NT2/D1 (cell line): ENCODE measurements at regions not wholly inside any gene's neighbourhood (a gene's known extent, or its start where the extent isn't known, plus 50 kb on each side); places are given as distances from the start of the nearest gene placed in this dataset.
"Not testable (repeated sequence)": the region's sequence is repeated elsewhere in the genome, so short reads cannot be mapped to it uniquely, and the experiment has no call there.

Experiments used
- DNase-seq: peaks from one replicate; pipeline ENCODE4 v3.0.0-alpha.2; 2011; ENCODE audit warnings: low read depth, low spot score
- H3K27me3 ChIP-seq: 2 replicates; pipeline ENCODE4 v1.6.0; 2011; ENCODE audit warnings: mild to moderate bottlenecking; ENCODE audit not compliant: insufficient read length, insufficient read depth
- H3K36me3 ChIP-seq: 2 replicates; pipeline ENCODE4 v1.6.1; 2011; ENCODE audit warnings: mild to moderate bottlenecking, low read length, mixed read lengths; ENCODE audit not compliant: insufficient read depth, insufficient read length
- H3K4me1 ChIP-seq: 2 replicates; pipeline ENCODE4 v1.5.1; 2011; ENCODE audit not compliant: insufficient read depth, insufficient read length
- H3K4me3 ChIP-seq: 2 replicates; pipeline ENCODE4 v1.5.1; 2011; ENCODE audit warnings: low read depth; ENCODE audit not compliant: insufficient read length
- H3K9ac ChIP-seq: 2 replicates; pipeline ENCODE4 v1.6.0; 2011; ENCODE audit warnings: low read depth; ENCODE audit not compliant: insufficient read length
- H3K9me3 ChIP-seq: 2 replicates; pipeline ENCODE4 v1.5.1; 2011; ENCODE audit warnings: mild to moderate bottlenecking, low read length; ENCODE audit not compliant: insufficient read depth
- SUZ12 ChIP-seq: IDR thresholded peaks from 2 replicates; pipeline ENCODE4 v1.6.1; 2011; ENCODE audit not compliant: insufficient read length, insufficient read depth; ENCODE audit errors: extremely low read depth
- YY1 ChIP-seq: IDR thresholded peaks from 2 replicates; pipeline ENCODE4 v1.6.1; 2011; ENCODE audit not compliant: insufficient read length, insufficient read depth
- ZNF274 ChIP-seq: IDR thresholded peaks from 2 replicates; pipeline ENCODE4 v1.6.1; 2011; ENCODE audit warnings: mild to moderate bottlenecking, low read depth, low read length

- not testable (repeated sequence) for H3K36me3 ChIP-seq, H3K9me3 ChIP-seq, H3K4me3 ChIP-seq, H3K4me1 ChIP-seq, DNase-seq, H3K9ac ChIP-seq, H3K27me3 ChIP-seq
These were observed 169.0 kb upstream of the ZNF519 start for GRCh38 chr18:14301255-14301654.

GRCh38 chr18:14295081-14295480, 162.8 kb upstream of the ZNF519 start:
- not testable (repeated sequence) for H3K4me1 ChIP-seq, H3K27me3 ChIP-seq, H3K36me3 ChIP-seq, H3K4me3 ChIP-seq, H3K9me3 ChIP-seq, H3K9ac ChIP-seq, DNase-seq

DNA sequence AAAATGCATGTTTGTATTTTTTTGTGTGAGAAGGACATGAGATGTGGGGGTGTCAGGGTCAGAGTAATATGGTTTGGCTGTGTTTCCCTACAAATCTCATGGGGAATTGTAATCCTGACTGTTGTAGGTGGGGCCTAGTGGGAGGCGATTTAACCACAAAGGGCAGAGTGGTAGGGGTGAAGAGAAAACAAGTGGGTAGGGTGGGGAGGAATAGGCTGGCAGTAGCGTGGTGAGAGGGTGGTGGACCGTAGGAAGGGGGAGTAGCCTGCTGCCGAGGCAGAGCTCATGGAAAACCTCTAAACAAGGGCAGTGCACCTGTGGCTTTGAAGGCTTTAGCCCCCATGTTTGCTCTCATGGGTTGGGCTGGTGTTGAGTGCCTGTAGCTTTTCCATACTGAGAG, 152.8 kb upstream of the ZNF519 start:
- no peak overlapping the region for H3K4me3 ChIP-seq
- H3K27me3 ChIP-seq = no peaks in the 10 kb centered on the region
- no peaks in the 10 kb centered on the region for H3K36me3 ChIP-seq
- TF ChIP-seq SUZ12 = no peak
- TF ChIP-seq ZNF274 = no peak
- no peak for TF ChIP-seq YY1
- no peaks in the 10 kb centered on the region for H3K4me1 ChIP-seq
- H3K9ac ChIP-seq = no peak overlapping the region
- H3K9me3 ChIP-seq = no peaks in the 10 kb centered on the region
- no peak for DNase-seq

DNA sequence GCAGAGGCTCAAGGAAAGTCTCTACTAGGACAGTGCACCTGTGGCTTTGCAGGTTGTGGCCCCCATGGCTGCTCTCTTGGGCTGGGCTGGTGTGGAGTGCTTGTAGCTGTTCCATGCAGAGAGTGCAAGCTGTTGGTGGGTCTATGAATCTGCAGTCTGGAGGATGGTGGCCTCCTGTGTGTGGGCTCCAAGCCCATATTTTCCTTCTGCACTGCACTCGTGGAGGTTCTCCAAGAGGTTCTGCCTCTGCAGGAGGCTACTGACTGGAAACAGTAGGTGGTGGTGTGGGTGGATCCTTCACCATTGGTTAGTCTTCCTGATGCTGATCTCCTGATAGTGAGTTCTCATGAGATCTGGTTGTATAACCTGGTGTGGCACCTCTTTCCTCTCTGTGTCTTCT, 143.2 kb upstream of the ZNF519 start:
- not testable (repeated sequence) for H3K4me1 ChIP-seq, H3K27me3 ChIP-seq, DNase-seq, H3K9me3 ChIP-seq, H3K9ac ChIP-seq, H3K36me3 ChIP-seq, H3K4me3 ChIP-seq

DNA sequence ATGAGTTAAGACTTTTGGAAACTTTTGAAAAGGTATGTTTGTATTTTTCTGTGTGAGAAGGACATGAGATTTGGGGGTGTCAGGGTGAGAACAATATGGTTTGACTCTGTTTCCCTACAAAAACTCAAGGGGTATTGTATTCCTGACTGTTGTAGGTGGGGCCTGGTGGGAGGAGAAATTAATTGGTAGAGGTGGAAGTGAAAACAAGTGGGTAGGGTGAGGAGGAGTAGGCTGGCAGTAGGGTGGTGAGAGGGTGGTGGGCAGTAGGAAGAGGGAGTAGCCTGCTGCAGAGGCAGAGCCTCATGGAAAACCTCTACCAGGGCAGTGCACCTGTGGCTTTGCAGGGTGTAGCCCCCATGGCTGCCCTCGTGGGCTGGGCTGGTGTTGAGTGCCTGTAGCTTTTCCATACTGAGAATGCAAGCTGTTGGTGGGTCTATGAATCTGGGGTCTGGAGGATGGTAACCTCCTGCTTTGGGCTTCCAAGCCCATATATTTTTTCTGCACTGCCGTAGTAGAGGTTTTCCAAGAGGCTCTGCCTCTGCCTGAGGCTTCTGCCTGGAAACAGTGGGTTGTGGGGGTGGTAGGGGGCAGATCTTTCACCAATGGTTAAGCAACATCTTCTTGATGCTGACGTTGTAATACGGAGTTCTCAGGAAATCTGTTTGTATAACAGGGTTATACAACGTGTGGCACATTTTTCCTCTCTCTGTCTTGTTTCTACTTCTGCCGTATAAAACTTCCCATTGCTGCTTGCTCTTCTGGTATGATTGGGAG, 133.6 kb upstream of the ZNF519 start:
- H3K36me3 ChIP-seq, H3K9ac ChIP-seq, H3K9me3 ChIP-seq, H3K4me1 ChIP-seq, DNase-seq, H3K27me3 ChIP-seq, H3K4me3 ChIP-seq: not testable (repeated sequence)

GRCh38 chr18:14262786-14263185, 130.6 kb upstream of the ZNF519 start:
- not testable (repeated sequence) for H3K9ac ChIP-seq, H3K27me3 ChIP-seq, H3K4me3 ChIP-seq, H3K9me3 ChIP-seq, H3K4me1 ChIP-seq, DNase-seq, H3K36me3 ChIP-seq

DNA sequence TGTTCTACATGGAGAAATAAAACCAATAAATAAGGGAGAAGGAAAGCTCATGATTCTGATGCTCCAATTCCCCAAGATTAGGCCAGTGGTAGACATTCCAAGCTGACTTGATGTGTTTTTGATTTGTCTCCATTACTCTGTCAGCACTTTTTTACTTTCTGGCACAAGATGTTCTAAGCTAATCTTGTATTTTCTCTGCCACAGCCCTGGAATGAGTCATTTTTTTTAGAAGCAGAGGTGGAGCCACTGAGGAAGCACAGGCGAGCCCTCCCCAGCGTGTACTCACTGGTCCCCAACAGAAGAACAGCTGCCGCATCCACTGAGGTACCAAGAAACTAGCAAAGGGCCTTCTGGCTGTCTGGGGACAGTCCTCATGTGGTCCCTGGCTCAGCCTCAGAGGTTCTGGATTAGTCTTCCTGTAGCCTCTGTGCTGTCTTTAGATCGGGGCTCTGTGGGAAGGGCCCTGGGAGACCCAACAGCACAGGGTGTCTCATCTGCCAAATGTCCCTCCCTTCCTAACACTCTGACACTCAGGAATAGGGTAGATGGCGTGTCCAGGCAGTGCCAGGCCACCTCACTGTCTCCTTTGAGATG, 117.9 kb upstream of the ZNF519 start:
- H3K9me3 ChIP-seq, H3K27me3 ChIP-seq, H3K9ac ChIP-seq, H3K4me3 ChIP-seq, H3K36me3 ChIP-seq, H3K4me1 ChIP-seq, DNase-seq: not testable (repeated sequence)

GRCh38 chr18:14239224-14239623, 107.0 kb upstream of the ZNF519 start:
- H3K9ac ChIP-seq, H3K9me3 ChIP-seq, H3K4me3 ChIP-seq, H3K4me1 ChIP-seq, H3K36me3 ChIP-seq, DNase-seq, H3K27me3 ChIP-seq: not testable (repeated sequence)

DNA sequence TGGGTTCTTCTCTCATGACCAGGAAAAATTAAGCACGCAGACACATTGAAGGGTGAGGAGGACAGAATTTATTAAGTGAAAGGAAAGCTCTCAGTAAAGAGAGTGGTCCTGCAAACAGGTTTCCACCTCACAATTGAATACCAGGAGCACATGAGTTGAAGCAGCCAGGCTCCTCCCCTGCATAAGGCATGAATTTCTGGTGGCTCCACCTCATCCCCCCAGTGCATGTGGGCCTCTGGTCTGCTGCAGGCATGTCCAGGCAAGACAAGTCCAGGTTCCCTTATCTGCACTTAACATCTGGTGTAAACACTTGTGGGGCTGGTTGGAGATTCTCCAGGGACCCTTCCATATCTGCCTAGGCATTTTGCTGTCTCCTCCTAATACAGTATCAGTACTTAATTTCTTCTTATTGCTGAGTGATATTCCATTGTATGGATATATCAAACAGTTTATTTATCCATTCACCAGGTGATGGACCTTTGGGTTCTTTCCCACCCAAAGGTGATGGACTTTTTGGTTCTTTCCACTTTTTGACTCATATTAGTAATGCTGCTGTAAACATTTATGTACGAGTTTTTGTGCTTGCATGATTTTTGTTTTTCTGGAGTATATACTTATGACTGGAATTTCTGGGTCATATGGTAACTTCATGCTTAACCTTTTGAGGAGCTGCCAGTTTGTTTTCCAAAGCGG, 104.3 kb upstream of the ZNF519 start:
- H3K9me3 ChIP-seq, H3K4me1 ChIP-seq, H3K36me3 ChIP-seq, H3K4me3 ChIP-seq, DNase-seq, H3K9ac ChIP-seq, H3K27me3 ChIP-seq: not testable (repeated sequence)

- H3K27me3 ChIP-seq, H3K4me1 ChIP-seq, H3K4me3 ChIP-seq, H3K9ac ChIP-seq, H3K36me3 ChIP-seq, DNase-seq: not testable (repeated sequence)
- H3K9me3 ChIP-seq = peaks cover 26% of the 10 kb centered on the region; the same call in 1 of the 2 replicates
These were observed 93.0 kb upstream of the ZNF519 start for GRCh38 chr18:14225286-14225679.

- DNase-seq, H3K36me3 ChIP-seq, H3K27me3 ChIP-seq, H3K4me1 ChIP-seq, H3K9ac ChIP-seq, H3K4me3 ChIP-seq: not testable (repeated sequence)
- peaks cover 26% of the 10 kb centered on the region; the same call in 1 of the 2 replicates for H3K9me3 ChIP-seq
These were observed 92.5 kb upstream of the ZNF519 start for GRCh38 chr18:14224551-14225285.
